WERI-Rb-1 (cell line): ENCODE measurements at regions not wholly inside any gene's neighbourhood (a gene's known extent, or its start where the extent isn't known, plus 50 kb on each side); places are given as distances from the start of the nearest gene placed in this dataset.

Source experiments
- DNase-seq: peaks from one replicate; pipeline ENCODE4 v3.0.0-alpha.2; 2020
- H3K27ac ChIP-seq: fragments of 250-450 bp; sonication (Bioruptor Pico); 2 replicates; pipeline ENCODE4 v1.5.1; 2020; ENCODE audit warnings: mild to moderate bottlenecking, moderate library complexity
- H3K27me3 ChIP-seq: fragments of 250-450 bp; sonication (Bioruptor Pico); 2 replicates; pipeline ENCODE4 v1.5.1; 2021; ENCODE audit warnings: mild to moderate bottlenecking, low read depth, moderate library complexity; ENCODE audit not compliant: insufficient read depth, severe bottlenecking
- H3K36me3 ChIP-seq: fragments of 250-450 bp; sonication (Bioruptor Pico); 2 replicates; pipeline ENCODE4 v1.5.1; 2020; ENCODE audit warnings: mild to moderate bottlenecking, moderate library complexity
- H3K4me3 ChIP-seq: 2 replicates; pipeline ENCODE4 v1.5.1; 2011; ENCODE audit warnings: low read depth, mild to moderate bottlenecking, control low read depth, low read length
- H3K9me3 ChIP-seq: fragments of 250-450 bp; sonication (Bioruptor Pico); 2 replicates; pipeline ENCODE4 v1.5.1; 2021; ENCODE audit warnings: mild to moderate bottlenecking, moderate library complexity; ENCODE audit not compliant: severe bottlenecking
- TF ChIP-seq, protein P1 (sequence below): IDR thresholded peaks from 2 replicates; pipeline ENCODE4 v1.5.1; 2011; ENCODE audit warnings: low read depth, mild to moderate bottlenecking, control low read depth, inconsistent platforms, low read length

GRCh38 chr22:48700180-48700565 lies 1127.5 kb downstream of the BRD1 start:
- no peak for DNase-seq
- no peaks in the 10 kb centered on the region for H3K36me3 ChIP-seq
- peak overlapping the region; percentile 59 for H3K27ac ChIP-seq
- TF ChIP-seq, protein P1, sequence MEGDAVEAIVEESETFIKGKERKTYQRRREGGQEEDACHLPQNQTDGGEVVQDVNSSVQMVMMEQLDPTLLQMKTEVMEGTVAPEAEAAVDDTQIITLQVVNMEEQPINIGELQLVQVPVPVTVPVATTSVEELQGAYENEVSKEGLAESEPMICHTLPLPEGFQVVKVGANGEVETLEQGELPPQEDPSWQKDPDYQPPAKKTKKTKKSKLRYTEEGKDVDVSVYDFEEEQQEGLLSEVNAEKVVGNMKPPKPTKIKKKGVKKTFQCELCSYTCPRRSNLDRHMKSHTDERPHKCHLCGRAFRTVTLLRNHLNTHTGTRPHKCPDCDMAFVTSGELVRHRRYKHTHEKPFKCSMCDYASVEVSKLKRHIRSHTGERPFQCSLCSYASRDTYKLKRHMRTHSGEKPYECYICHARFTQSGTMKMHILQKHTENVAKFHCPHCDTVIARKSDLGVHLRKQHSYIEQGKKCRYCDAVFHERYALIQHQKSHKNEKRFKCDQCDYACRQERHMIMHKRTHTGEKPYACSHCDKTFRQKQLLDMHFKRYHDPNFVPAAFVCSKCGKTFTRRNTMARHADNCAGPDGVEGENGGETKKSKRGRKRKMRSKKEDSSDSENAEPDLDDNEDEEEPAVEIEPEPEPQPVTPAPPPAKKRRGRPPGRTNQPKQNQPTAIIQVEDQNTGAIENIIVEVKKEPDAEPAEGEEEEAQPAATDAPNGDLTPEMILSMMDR: no peak
- H3K27me3 ChIP-seq: no peaks in the 10 kb centered on the region
- H3K9me3 ChIP-seq: no peaks in the 10 kb centered on the region
- H3K4me3 ChIP-seq: no peak overlapping the region

DNA sequence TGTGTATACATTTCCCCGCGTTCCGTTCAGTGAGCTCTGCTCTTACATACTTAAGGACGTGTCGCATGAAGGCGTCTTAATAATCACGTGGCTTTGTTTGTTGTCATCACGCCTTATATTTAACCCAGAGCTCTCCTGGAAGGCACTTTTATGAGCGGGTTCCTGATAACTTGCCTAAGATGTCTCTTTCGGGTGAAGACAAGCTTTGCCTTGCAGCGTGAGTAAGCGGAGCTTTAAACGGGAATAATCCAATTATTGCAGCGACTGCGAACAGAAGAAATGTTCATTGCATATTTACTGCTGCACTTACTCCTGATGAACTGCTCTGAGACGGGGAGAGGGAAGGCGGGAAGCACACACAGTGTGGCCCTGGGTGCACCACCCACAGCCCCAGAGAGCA lies 1128.2 kb downstream of the BRD1 start:
- H3K27me3 ChIP-seq: no peaks in the 10 kb centered on the region
- peak overlapping the region; percentile 11; the same call in 1 of the 2 replicates for H3K4me3 ChIP-seq
- DNase-seq: peak; percentile 35
- TF ChIP-seq, protein P1: no peak
- no peaks in the 10 kb centered on the region for H3K36me3 ChIP-seq
- no peaks in the 10 kb centered on the region for H3K9me3 ChIP-seq
- peak overlapping the region; percentile 59 for H3K27ac ChIP-seq

DNA sequence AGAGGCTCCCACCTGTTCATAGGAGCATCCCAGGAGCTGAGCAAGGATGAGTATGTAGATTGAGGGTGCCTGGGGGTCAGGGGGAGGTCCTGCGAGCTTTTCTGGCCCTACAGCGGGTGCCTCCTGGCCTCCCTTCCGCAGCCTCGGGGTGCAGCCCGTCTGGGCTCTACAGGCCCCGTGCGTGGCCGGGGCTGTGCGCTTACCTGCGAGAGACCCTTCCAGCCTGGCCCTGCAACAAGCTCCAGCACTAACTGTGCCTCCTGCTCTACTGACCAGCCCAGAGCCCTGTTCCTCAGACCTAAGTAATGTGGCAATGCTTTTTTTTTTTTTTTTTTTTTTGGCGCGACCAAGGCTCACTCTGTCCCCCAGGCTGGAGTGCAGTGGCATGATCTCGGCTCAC lies 1129.1 kb downstream of the BRD1 start:
- TF ChIP-seq, protein P1: no peak
- DNase-seq: no peak
- Histone ChIP-seq H3K27me3 (no peaks in the 10 kb centered on the region), H3K36me3 (no peaks in the 10 kb centered on the region), H3K9me3 (no peaks in the 10 kb centered on the region), H3K27ac (no peak overlapping the region), H3K4me3 (no peak overlapping the region)

DNA sequence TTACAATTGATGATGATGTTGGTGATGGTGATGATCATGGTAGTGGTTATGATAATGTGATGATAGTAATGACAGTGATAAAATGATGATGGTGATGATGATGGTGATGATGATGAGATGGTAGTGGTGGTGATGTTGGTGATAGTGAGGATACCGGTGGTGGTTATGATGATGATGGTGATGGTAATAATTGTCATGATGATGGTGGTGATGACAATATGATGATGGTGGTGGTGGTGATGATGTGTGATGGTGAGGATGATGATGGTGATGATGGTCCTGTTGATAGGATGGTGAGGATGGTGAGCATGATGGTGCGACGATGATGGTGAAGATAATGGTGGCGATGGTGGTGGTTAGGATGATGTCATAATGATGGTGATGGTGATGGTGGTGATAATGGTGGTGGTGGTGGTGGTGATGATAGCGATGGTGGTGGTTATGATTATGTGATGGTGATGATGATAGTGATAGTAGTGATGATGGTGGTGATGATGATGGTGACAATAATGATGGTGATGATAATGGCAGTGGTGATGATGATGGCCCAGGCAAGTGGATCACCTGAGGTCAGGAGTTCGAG lies 1129.9 kb downstream of the BRD1 start:
- Histone ChIP-seq H3K27me3 (no peaks in the 10 kb centered on the region), H3K36me3 (no peaks in the 10 kb centered on the region), H3K9me3 (no peaks in the 10 kb centered on the region), H3K4me3 (no peak overlapping the region), H3K27ac (no peak overlapping the region)
- DNase-seq: no peak
- TF ChIP-seq, protein P1: no peak

DNA sequence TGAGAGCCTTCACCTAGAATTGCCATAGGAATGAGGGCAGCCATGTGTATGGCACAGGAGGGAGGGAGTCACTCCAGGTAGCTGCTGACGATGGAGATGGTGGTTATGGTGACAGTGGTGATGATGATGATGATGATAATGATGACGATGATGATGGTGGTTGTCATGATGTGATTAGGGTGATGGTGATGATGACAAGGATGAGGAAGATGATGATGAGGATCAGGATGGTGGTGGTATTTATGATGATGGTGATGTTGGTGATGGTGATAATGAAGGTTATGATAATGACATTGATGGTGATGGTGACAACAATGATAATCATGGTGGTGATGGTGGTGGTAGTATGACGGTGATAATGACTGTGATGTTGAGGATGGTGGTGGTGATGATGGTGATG lies 1130.5 kb downstream of the BRD1 start:
- TF ChIP-seq, protein P1: no peak
- H3K27me3 ChIP-seq: no peaks in the 10 kb centered on the region
- no peak overlapping the region for H3K4me3 ChIP-seq
- H3K9me3 ChIP-seq: no peaks in the 10 kb centered on the region
- no peaks in the 10 kb centered on the region for H3K36me3 ChIP-seq
- no peak overlapping the region for H3K27ac ChIP-seq
- DNase-seq: no peak

DNA sequence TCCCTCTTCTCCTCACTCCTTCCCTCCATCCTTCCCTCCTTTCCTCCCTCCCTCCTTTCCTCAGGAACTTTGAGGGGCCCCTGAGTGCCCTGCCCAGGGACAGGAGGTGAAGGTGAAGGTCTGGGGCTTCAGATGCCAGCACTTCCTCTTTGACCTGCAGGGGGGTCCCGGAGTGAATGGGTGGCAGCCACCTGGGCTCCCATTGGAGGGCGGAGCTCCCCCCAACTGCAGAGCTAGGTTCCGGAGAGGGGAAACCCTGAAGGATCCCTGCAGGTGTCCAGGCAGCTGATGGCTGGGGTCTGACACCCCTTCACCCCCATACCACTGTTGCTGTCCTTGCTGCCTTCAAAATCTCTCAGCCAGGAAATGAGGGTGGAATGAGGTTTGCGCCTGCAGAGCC lies 1131.3 kb downstream of the BRD1 start:
- TF ChIP-seq, protein P1: no peak
- no peak for DNase-seq

More for the DNA sequence above, 1131.3 kb downstream of the BRD1 start:
- H3K36me3 ChIP-seq: no peaks in the 10 kb centered on the region
- no peak overlapping the region for H3K4me3 ChIP-seq
- no peaks in the 10 kb centered on the region for H3K27me3 ChIP-seq
- H3K9me3 ChIP-seq: no peaks in the 10 kb centered on the region
- H3K27ac ChIP-seq: no peak overlapping the region
